T47D (cell line): ENCODE measurements at regions not wholly inside any gene's neighbourhood (a gene's known extent, or its start where the extent isn't known, plus 50 kb on each side); places are given as distances from the start of the nearest gene placed in this dataset.
A peak's percentile ranks its signal among the peaks of the same experiment; 100 is the strongest.
"Not testable (repeated sequence)": the region's sequence is repeated elsewhere in the genome, so short reads cannot be mapped to it uniquely, and the experiment has no call there.

Source experiments
- DNase-seq, 2 experiments: peaks; one replicate each; pipeline versions ENCODE4 v3.0.0 to v3.0.0-alpha.2; 2011 to 2012; ENCODE audit warnings: low read depth in 1 of 2, low spot score in 1 of 2
- JUND ChIP-seq: IDR thresholded peaks from 2 replicates; pipeline ENCODE4 v1.6.1; 2012; ENCODE audit warnings: low read depth
- in situ Hi-C: cut with HindIII; loops from 2 replicates; pipeline ENCODE4 v1.10.0; 2016; ENCODE audit warnings: low sequenced_read_pairs, low pct_unique_long_range_greater_than_20kb

DNA sequence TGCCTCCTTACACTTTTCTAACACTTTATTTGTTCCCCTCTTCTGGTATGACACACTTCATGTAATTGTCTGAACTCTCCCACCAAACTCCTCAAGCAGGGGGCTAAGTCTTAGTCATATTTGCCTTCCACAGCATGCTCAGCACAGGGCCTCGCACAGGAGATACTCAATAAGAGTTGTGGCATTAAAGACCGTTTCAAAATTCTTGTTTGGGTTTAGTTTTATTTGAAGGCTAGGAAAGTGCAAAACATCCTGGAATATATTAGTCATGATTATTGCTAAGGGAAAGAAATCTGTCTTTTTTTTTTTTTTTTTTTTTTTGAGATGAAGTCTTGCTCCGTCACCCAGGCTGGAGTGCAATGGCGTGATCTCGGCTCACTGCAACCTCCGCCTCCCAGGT is 137.6 kb upstream of the ECI2 start:
- in situ Hi-C loops = no loop called here
- no peak for TF ChIP-seq JUND
- no peak for DNase-seq

DNA sequence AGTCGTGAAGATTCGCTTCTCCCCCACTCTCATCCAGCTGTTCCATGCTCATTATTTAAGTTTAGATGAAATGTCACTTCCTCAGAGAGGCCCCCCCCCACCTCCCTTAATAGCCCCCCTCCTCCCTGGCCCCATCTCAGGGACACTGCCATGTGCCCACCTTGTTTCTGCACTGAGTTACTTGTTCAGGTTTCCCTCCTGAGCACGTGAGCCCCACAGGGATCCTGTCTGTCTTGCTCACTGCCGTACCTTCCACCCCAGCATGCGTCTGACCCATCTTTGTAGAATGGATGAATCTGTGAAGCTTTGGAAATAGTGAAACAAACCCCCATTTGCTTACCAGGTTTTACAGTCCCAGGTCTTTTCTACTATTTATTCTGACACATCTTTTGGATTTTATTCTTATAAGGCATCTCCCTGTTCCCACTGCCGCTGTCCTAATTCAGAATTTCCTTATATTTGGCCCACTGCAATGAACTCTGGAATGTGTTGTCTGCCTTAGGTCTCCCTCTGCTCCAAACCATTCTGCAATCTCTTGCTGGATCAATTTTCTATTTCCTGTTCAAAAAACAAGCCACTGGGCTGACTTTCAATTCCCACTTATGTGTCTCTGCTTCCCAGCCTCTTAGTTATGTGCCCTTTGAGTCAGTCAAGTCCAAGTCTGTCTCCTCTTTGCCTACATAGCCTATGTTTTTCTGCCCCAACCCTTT is 136.5 kb upstream of the ECI2 start:
- no peak for TF ChIP-seq JUND
- no peak for DNase-seq
- in situ Hi-C loops = no loop called here

DNA sequence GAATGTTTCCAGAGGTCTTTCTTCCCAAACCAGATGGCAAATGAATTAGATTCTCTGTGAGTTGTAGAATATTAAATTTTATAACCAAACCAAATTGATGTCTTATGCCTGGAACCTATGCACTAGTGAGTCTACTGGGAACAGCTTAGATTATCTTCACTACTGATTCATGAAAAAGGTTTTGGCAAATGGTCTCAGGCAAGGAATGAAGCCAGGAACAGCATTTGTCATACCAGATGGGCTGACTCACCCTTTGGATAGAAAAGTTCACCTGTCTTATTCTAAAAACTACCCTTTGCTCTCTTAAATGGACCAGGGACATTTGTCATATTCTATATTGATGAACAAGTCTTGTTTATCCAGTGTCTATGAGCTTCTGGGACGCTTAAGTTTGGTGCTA is 135.4 kb upstream of the ECI2 start:
- DNase-seq = no peak
- in situ Hi-C loops = no loop called here
- TF ChIP-seq JUND = no peak

DNA sequence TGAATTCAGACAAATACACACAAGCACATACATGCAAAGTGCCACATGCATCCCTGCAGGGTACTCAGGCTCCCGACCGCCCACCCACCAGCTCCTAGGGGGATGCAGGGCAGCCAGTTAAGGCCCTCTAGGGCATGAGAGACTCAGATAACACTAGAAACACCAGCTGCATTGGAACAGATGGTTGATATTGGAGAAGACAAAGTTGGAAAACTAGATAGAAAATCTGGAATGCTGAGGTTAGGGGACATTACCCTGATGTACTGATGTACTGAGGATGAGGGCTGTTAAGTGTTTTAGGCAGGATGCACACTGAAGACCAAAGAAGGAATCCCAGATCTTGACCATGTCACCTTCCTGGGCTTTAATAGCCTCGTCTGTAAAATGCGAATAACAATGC is 134.6 kb upstream of the ECI2 start:
- no peak for TF ChIP-seq JUND
- DNase-seq = no peak
- in situ Hi-C loops = no loop called here

DNA sequence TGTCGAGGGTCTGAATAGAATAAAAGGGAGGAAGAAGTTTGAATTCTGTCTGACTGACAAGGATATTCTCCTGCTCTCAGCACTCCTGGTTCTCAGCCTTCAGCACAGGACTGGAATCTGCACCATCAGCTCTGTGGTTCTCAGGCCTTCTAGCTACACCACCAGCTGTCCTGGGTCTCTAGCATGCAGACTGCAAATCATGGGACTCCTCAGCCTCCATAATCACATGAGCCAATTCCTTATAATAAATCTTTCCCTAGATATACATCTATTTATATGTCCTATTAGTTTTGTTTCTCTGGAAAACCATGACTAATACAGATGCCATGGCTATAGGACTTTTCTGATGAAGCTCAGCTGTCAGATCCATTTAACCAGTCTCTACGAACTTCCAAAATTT is 132.8 kb upstream of the ECI2 start:
- TF ChIP-seq JUND = no peak
- DNase-seq = no peak
- in situ Hi-C loops = no loop called here

DNA sequence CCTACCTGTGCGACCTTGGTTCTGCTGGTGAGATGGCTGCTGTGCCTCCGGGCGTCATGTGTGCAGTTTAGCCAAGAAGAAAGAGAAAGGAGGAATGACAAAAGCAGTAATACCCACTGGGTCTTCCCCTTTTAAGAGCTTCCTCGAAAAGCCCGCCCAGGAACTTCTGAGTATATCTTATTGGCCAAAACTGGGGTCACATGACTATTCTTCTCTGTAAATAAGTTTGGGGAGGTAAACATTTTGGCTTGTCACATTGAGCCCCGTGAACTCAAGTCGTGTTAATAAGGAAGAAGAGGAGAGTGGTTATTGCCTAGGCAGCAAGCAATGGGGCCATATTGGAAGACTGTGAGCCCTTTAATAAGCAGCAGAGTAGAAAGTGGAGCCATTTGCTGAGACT is 130.4 kb upstream of the ECI2 start:
- DNase-seq = no peak
- in situ Hi-C loops = no loop called here
- no peak for TF ChIP-seq JUND

DNA sequence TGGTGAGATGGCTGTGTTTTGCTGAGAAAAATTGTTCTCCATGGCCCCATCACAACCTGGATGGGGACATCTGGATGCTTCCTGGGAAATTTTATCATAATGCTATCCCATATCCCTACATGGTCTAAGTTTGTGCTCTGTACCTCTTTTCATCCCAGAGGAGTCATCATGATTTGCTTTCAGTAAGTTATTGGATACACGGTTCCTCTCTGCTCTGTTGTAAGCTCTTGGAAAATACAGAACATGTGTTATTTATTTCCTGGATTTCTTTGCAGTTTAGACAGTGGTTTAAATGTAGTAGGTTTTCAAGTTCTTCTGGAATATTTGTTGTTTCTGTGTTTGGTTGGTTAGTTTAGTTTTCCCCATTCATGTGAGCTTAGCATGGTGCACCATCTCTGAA is 129.2 kb upstream of the ECI2 start:
- in situ Hi-C loops = no loop called here
- TF ChIP-seq JUND = no peak
- no peak for DNase-seq

DNA sequence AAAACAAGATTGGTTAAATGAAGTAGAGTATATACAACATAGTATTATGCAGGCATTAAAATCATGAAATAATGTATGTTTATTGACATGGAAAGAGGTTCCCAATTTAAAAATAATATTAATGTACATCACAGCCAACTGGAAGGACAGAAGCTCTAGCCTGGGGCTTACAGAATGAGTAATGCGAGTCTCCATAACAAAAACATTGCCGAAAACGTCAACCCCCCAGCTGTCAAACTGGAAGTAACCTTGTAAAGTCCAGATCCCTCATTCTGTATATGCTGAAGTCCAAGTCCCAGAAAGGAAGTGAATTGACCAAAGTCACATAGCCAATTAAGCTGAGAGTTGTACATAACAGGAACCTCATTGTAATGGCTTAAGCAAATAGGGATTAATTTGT is 128.7 kb upstream of the ECI2 start:
- no peak for TF ChIP-seq JUND
- in situ Hi-C loops = no loop called here
- DNase-seq = no peak

DNA sequence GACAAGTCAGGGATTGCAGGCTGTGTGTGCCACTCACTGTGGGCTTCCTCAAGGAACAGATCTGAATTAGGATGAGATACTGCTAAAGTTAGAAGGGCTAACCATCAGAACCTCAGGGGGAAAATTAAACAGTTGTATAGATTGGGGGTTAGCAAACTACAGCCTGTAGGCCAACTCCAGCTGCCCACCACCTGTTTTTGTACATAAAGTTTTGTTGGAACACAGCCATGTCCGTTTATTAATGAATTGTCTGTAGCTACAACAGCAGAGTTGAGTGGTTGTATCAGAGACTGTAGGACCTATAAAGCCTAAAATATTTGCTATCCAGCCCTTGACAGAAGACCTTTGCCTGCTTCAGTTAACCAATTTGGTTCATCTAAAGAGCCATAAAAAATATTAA is 127.2 kb upstream of the ECI2 start:
- in situ Hi-C loops = no loop called here
- DNase-seq = no peak
- TF ChIP-seq JUND = no peak

DNA sequence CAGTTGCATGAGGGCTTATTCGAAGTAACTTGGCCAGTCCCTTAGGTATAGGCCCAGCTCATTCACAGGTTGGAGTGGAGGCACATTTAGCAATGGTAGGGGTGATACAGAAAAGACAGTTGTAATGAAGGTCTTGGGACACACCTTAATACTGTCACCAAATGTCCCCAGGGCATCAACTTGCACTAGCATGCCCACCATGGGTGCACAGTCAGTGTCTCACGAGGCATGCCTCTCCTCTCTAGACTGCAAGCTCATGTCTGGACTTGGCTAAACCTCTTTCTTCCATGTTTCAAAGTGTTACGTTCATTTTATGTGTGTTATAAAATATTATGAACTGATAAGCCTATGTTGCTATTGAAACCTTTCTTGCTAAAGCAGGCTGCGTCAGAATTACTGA is 124.0 kb upstream of the ECI2 start:
- TF ChIP-seq JUND = no peak
- no peak for DNase-seq
- in situ Hi-C loops = no loop called here

DNA sequence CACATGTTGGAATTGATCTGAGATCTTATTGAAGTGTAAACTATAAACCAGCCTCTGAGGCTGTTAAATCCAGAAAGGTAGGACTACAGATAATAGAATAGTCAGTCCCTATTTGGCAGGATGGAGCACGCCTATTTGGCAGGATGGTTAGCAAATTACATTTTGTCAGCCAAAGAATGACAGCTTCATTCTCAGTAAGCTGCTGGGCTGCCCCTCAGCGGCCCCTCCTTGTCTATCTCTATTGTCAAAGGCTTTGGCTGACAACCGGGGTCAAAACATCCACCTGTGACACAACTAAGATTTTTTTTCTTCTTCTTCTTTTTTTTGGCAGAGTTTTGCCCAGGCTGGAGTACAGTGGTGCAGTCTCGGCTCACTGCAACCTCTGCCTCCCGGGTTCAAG is 123.4 kb upstream of the ECI2 start:
- no peak for DNase-seq
- in situ Hi-C loops = no loop called here
- TF ChIP-seq JUND = no peak

DNA sequence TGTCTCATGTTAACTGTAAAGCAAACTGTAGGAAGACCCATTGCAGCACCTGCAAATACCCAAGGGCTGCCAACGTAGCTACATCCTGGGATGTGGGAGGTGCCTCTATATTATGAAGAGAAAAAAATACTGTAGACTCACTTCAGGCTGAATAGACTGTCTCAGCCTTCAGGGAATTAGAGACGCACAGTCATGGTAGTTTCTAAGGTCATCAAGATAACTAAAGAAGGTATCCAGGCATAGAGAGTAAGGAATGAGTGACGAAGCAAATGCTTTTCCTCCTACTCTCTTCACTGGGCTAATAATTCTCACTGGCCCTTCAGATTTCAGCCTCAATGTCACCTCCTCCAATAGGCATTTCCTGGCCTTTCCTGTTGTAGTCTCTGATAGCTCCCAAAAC is 121.6 kb upstream of the ECI2 start:
- no peak for TF ChIP-seq JUND
- peak in 1 of 2 experiments; percentile 48 for DNase-seq
- in situ Hi-C loops = no loop called here

DNA sequence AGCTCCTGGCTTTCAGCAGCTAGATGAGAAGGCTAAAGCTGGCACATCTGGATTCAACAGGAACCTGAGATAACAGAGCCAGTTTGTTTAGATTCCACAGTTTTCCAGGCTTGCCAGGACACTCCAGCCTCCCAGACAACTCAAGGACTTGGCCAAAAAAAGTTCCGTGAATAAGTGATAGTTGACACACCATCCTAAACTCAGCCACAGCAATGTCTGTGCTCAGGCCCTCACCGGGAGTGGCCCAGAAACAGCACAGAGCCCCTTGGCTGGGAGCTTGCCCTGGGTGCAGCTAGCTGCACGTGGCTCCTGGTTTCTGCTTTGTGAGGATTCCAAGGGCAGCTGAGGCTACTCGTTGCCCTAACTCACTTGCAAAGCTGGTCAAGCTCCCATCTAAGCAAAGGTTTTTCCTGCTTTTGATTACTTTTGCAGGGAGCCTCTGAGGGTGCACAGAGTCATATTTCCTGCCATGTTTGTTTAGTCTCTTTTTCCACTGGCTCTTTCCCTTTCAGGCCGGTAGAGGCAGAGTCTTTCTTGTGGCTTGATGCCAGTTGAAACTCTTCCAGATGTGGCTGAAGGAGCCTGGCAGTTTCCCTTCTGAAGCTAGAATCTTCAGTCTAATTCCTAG is 118.3 kb upstream of the ECI2 start:
- no peak for TF ChIP-seq JUND
- in situ Hi-C loops = no loop called here
- peak; percentile 22 to 76 for DNase-seq

DNA sequence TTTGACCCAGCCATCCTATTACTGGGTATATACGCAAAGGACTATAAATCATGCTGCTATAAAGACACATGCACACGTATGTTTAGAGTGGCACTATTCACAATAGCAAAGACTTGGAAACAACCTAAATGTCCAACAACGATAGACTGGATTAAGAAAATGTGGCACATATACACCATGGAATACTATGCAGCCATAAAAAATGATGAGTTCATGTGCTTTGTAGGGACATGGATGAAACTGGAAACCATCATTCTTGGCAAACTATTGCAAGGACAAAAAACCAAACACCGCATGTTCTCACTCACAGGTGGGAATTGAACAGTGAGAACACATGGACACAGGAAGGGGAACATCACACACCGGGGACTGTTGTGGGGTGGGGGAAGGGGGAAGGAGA is 117.1 kb upstream of the ECI2 start:
- DNase-seq, in situ Hi-C loops: not testable (repeated sequence)
